ENCODE measurements at regions not wholly inside any gene's neighbourhood (a gene's known extent, or its start where the extent isn't known, plus 50 kb on each side); places are given as distances from the start of the nearest gene placed in this dataset.

DNA sequence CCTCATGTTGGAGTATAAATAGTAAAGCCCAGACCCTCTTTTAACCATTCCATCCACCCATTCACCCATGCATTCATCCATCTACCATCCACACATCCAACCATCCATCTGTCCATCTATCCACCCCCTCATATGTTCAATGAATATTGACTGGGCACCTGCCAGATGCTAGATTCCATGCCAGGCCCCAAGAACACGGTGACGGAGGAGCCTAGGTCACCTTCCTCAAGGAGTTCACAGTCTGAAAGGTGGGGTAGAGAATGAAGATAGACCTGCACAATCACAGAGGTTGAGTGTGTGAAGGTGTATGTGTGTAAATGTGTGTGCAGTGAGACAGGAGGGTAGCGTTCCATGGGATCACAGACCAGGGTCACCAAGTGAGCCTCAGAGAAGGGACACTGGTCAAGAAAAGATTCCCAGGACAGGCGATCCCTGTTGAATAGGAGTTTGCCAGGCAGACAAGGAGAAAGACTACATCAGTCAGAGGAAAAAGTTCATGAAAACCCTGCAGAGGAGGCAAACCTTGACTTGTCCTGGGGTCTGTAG is 287.2 kb downstream of the CYP26B1 start:
- TF ChIP-seq, protein P1, sequence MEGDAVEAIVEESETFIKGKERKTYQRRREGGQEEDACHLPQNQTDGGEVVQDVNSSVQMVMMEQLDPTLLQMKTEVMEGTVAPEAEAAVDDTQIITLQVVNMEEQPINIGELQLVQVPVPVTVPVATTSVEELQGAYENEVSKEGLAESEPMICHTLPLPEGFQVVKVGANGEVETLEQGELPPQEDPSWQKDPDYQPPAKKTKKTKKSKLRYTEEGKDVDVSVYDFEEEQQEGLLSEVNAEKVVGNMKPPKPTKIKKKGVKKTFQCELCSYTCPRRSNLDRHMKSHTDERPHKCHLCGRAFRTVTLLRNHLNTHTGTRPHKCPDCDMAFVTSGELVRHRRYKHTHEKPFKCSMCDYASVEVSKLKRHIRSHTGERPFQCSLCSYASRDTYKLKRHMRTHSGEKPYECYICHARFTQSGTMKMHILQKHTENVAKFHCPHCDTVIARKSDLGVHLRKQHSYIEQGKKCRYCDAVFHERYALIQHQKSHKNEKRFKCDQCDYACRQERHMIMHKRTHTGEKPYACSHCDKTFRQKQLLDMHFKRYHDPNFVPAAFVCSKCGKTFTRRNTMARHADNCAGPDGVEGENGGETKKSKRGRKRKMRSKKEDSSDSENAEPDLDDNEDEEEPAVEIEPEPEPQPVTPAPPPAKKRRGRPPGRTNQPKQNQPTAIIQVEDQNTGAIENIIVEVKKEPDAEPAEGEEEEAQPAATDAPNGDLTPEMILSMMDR (IDR thresholded peaks at IDR 0.05), result no peak
- no peak for TF ChIP-seq POLR2A (IDR thresholded peaks at IDR 0.05)
